OCI-LY7 (cell line): ENCODE measurements at regions not wholly inside any gene's neighbourhood (a gene's known extent, or its start where the extent isn't known, plus 50 kb on each side); places are given as distances from the start of the nearest gene placed in this dataset.

ENCODE experiments used
- BruUV-seq: library from RNA; stranded (reverse); fragments of 400-500 nt; replicated peaks from 2 replicates; lab custom pipeline; 2021; lab: Mats Ljungman, UMichigan
- CTCF ChIA-PET: fragments of 300-600 bp; sonication (Branson Sonifier 250); formaldehyde crosslinking; loops from one replicate; lab custom pipeline; 2022; ENCODE audit warnings: antibody characterized with exemption; ENCODE audit not compliant: unreplicated experiment; lab: Charles Lee
- POLR2A ChIA-PET: fragments of 300-600 bp; sonication (Branson Sonifier 250); formaldehyde crosslinking; loops from one replicate; lab custom pipeline; 2022; ENCODE audit warnings: antibody characterized with exemption; lab: Charles Lee
- DNase-seq: peaks from one replicate; pipeline ENCODE4 v3.0.0-alpha.2; 2015; ENCODE audit warnings: low spot score
- H2AFZ ChIP-seq: fragments of 200-600 bp; sonication (generic), shearing (Covaris generic); 2 replicates; pipeline ENCODE4 v1.6.1; 2014; ENCODE audit warnings: mild to moderate bottlenecking, antibody characterized with exemption, low read length, moderate library complexity
- H3K27ac ChIP-seq: fragments of 200-600 bp; sonication (generic); 2 replicates; pipeline ENCODE4 v1.5.1; 2014; ENCODE audit warnings: mixed run types, low read depth, mild to moderate bottlenecking, moderate library complexity, low read length, inconsistent platforms; ENCODE audit not compliant: poor library complexity, severe bottlenecking
- H3K36me3 ChIP-seq: fragments of 200-600 bp; sonication (generic); 2 replicates; pipeline ENCODE4 v1.6.1; 2014; ENCODE audit warnings: mild to moderate bottlenecking, antibody characterized with exemption, low read length, moderate library complexity, mixed read lengths; ENCODE audit not compliant: insufficient read depth
- H3K4me1 ChIP-seq: fragments of 200-600 bp; sonication (generic); 2 replicates; pipeline ENCODE4 v1.5.1; 2014; ENCODE audit warnings: mild to moderate bottlenecking, low read length; ENCODE audit not compliant: insufficient read depth, poor library complexity, severe bottlenecking
- H3K4me2 ChIP-seq: fragments of 200-600 bp; sonication (generic); 2 replicates; pipeline ENCODE4 v1.6.1; 2014; ENCODE audit warnings: mild to moderate bottlenecking, low read length
- H3K4me3 ChIP-seq: fragments of 200-600 bp; sonication (generic); 2 replicates; pipeline ENCODE4 v1.5.1; 2014; ENCODE audit warnings: mild to moderate bottlenecking, low read depth, low read length; ENCODE audit not compliant: poor library complexity, severe bottlenecking
- H3K79me2 ChIP-seq: fragments of 200-600 bp; sonication (generic); 2 replicates; pipeline ENCODE4 v1.6.1; 2016; ENCODE audit warnings: low read depth, mild to moderate bottlenecking, low read length, moderate library complexity, mixed read lengths; ENCODE audit not compliant: insufficient read depth
- H3K9me2 ChIP-seq: fragments of 200-600 bp; sonication (generic); 2 replicates; pipeline ENCODE4 v1.6.1; 2016; ENCODE audit warnings: mild to moderate bottlenecking, low read length, mixed read lengths; ENCODE audit not compliant: insufficient read depth
- H3K9me3 ChIP-seq: fragments of 200-600 bp; sonication (generic); 2 replicates; pipeline ENCODE4 v1.6.1; 2014; ENCODE audit warnings: mild to moderate bottlenecking, mixed run types, low read length, mixed read lengths
- H4K20me1 ChIP-seq: fragments of 200-600 bp; sonication (generic); 2 replicates; pipeline ENCODE4 v1.6.1; 2014; ENCODE audit warnings: mild to moderate bottlenecking, antibody characterized with exemption, low read length, moderate library complexity, mixed read lengths; ENCODE audit not compliant: insufficient read depth
- CTCF ChIP-seq: fragments of 200-600 bp; sonication (generic); conservative IDR thresholded peaks from 2 replicates; pipeline ENCODE4 v1.5.1; 2014; ENCODE audit warnings: mild to moderate bottlenecking, antibody characterized with exemption, low read length, moderate library complexity, mixed read lengths
- EZH2phosphoT487 ChIP-seq: fragments of 200-600 bp; sonication (generic); IDR thresholded peaks from 2 replicates; pipeline ENCODE4 v1.6.1; 2018; ENCODE audit warnings: low read depth, borderline replicate concordance, mild to moderate bottlenecking, mixed run types, antibody characterized with exemption, low read length, moderate library complexity, mixed read lengths
- intact Hi-C: fragments of 100-400 bp; cut with micrococcal nuclease; formaldehyde crosslinking; loops from one replicate; pipeline ENCODE4 v1.10.0; 2022; ENCODE audit not compliant: unreplicated experiment

- no peaks in the 10 kb centered on the region for H3K9me3 ChIP-seq
Measured at GRCh38 chr6:91438570-91438969, 851.7 kb upstream of the MAP3K7 start.

GRCh38 chr6:91437315-91437729 is 850.5 kb upstream of the MAP3K7 start:
- Histone ChIP-seq H3K4me1 (no peaks in the 10 kb centered on the region), H3K36me3 (no peaks in the 10 kb centered on the region), H3K4me2 (no peak overlapping the region), H3K4me3 (no peak overlapping the region), H3K9me2 (no peaks in the 10 kb centered on the region), H4K20me1 (no peaks in the 10 kb centered on the region), H3K79me2 (no peaks in the 10 kb centered on the region), H2AFZ (no peak overlapping the region), H3K27ac (no peak overlapping the region), H3K9me3 (no peaks in the 10 kb centered on the region)
- BruUV-seq = no TSS peak
- intact Hi-C loops = no loop called here
- POLR2A ChIA-PET = no interaction called here
- CTCF ChIA-PET = no interaction called here
- TF ChIP-seq CTCF (no peak), EZH2phosphoT487 (no peak)
- no peak for DNase-seq

More at GRCh38 chr6:91438570-91438969, 851.7 kb upstream of the MAP3K7 start:
- Histone ChIP-seq H3K4me3 (no peak overlapping the region), H4K20me1 (no peaks in the 10 kb centered on the region), H3K79me2 (no peaks in the 10 kb centered on the region), H3K36me3 (no peaks in the 10 kb centered on the region), H3K4me2 (no peak overlapping the region), H3K9me2 (no peaks in the 10 kb centered on the region), H3K4me1 (no peaks in the 10 kb centered on the region), H3K27ac (no peak overlapping the region), H2AFZ (no peak overlapping the region)
- intact Hi-C loops = no loop called here
- POLR2A ChIA-PET = interaction anchor here (0.7 kb wide), 1 partner anchor 150 kb away, joined by 3 read pairs; no protein-coding TSS in a partner anchor
- DNase-seq = no peak
- CTCF ChIA-PET = no interaction called here
- no TSS peak for BruUV-seq
- no peak for TF ChIP-seq EZH2phosphoT487
- TF ChIP-seq CTCF = no peak

- no peaks in the 10 kb centered on the region for H3K9me3 ChIP-seq
- CTCF ChIA-PET = no interaction called here
- H3K36me3 ChIP-seq = no peaks in the 10 kb centered on the region
- no peak overlapping the region for H3K4me2 ChIP-seq
- no peaks in the 10 kb centered on the region for H3K9me2 ChIP-seq
- H3K4me1 ChIP-seq = no peaks in the 10 kb centered on the region
- H3K4me3 ChIP-seq = no peak overlapping the region
- H3K79me2 ChIP-seq = no peaks in the 10 kb centered on the region
- H3K27ac ChIP-seq = no peak overlapping the region
- intact Hi-C loops = no loop called here
- no peak overlapping the region for H2AFZ ChIP-seq
- no peak for TF ChIP-seq EZH2phosphoT487
- TF ChIP-seq CTCF = no peak
- POLR2A ChIA-PET = interaction anchor here (0.5 kb wide), 1 partner anchor 225 kb away, joined by 4 read pairs; no protein-coding TSS in a partner anchor
- H4K20me1 ChIP-seq = no peaks in the 10 kb centered on the region
- DNase-seq = no peak
- no TSS peak for BruUV-seq
Measured at GRCh38 chr6:91436448-91436847, 849.6 kb upstream of the MAP3K7 start.
